ENCODE measurements at regions not wholly inside any gene's neighbourhood (a gene's known extent, or its start where the extent isn't known, plus 50 kb on each side); places are given as distances from the start of the nearest gene placed in this dataset.

DNA sequence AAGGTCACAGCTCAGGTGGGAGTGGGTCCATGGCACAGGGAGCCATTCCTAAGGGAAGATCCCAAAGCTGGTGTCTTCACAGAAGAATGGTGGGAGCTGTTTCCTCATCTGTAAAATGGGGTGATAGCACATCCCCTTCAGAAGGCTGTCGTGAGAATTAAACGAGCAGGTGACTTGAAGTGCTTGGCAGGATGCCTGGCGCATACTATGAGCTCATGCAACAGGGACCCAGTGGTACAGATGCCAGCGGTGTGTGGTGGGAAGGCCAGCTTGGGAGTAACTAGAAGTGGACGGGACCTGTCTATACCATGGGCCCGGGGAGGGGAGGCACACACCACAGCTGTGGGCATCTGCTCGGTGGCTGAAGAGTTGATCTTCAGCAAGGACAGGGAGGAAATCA lies 189.3 kb upstream of the TNRC6C start:
- no peak for DNase-seq

DNA sequence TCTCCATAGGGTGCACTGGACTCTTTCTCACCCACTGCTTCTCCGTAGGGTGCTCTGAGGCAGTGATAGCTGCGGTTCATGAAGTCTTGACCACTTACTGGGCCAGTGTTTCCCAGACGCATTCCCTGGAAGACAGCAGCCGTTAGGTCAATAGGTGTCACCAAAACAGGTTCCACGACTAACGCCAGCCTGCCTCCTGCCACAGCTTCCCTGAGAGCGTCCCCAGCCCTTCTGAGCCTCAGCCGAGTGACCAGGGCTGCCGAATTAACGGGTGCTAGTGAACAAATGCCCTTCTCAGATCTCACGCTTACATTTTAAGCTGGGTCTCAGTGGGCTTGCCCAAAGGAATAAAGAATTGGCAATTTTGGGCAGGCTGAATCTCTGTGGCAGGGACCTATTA lies 188.7 kb upstream of the TNRC6C start:
- DNase-seq, result no peak

DNA sequence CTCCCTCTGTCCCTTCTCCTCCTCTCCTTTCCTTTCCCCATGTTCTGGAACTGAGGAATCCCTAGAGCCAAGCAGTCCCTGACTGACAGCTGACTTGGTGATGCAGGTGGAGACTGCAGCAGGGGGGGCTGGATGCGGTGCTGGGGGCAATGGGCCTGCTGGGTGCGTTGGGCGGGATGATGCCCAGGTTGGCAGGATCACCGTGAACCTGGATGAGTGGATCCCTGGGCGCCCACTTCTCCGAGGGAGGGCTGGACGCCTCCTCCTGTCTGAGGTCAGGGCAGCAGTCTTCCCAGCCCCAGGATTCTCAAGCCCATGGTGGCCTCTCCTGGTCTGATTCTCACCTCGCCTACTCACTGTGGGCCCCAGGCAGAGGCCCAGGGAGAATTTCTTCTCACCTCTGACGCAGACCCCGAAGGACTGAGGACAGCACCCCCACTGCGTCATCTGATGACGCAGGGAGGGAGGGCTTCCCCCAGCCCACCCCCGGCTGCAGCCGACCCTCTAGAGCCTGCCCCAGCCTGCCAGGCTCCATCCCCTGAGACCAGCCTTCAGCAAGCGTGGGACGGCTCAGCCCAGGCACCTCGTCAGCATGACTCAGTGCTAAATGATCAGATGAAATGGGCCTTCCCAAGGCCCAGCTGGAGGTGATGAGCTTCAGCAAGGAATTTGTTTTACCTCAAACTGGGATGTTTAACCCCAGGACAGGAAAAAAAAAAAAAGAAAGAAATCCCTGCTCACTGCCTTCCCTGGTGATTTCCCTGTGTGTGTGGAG lies 188.0 kb upstream of the TNRC6C start:
- no peak for DNase-seq

DNA sequence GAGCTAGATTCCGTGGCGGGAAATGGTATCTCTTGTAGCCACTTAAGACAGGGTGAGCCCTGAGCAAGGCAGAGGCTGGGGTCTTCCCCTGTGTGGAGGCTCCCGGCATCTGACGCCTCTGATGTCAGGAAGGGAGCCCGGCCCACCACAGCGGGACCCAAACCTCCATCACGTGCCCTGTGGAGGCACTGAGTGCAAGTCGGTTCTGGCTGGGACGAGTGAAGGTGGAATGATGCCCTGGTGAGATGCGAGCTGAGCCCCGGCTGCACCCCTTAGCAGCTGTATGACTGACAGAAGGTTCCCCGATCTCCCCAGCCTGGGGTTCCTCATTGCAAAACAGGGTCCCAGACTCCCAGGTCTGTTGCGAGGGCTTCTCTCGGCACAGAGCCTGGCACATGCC lies 187.4 kb upstream of the TNRC6C start:
- no peak for DNase-seq

DNA sequence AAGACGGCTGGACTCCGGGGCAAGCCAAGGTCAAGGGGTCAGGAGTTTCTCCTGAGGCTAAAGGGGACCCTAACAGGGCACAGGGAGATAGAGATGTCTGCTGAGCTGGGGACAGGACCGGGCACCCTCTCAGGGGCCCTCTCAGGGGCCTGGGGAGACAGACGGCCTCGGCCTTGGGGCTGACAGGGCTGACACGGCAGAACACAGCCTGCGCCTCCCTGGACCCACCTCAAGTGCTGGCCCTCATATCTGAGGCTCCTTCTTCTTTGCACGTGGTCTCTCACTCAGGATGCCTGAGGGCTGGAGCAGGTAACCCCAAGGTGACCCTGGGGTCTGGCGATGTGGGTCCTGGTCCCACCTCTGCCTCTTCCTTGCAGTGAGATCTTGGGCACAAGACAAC lies 186.9 kb upstream of the TNRC6C start:
- DNase-seq, result no peak

DNA sequence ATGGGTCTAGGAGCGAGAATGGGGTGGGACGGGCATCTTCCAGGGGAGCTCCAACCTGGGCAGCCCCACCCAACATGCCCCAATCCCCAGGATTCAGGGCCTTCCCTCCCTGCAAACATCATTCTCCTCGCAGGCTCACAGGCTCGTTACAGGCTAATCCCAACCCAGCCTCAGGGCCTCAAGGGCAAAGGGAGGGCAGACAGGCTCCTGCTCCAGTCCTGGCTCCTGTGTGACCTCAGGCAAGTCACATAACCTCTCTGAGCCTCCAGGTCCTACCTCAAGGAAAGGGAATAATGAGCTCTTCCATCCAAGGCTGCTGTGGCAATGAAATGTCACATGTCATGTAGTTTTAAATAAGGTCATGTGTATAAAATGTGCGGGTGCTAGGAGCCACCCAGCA lies 186.5 kb upstream of the TNRC6C start:
- DNase-seq, result no peak

DNA sequence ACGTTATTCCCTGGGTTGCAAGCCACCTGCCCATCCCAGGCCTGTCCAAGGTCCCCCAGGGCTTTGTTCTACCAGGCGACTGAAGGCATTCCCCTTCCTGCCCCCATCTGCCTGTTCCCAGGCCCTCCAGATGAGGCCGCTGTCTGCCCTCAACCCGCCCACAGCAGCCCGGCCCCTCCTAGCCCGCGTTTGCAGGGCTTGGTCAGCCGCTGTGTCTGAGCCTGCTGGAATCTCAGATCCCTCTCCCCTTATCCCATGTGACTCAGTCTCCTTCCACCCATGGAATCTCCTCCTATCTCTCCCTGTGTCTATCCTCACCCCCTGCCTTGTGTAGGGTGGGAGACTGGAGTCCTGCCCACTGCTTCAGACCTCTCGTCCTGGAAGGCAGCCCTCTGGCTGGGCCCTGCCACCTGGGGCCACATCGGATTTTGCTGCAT lies 186.0 kb upstream of the TNRC6C start:
- DNase-seq, result peak; percentile 68

DNA sequence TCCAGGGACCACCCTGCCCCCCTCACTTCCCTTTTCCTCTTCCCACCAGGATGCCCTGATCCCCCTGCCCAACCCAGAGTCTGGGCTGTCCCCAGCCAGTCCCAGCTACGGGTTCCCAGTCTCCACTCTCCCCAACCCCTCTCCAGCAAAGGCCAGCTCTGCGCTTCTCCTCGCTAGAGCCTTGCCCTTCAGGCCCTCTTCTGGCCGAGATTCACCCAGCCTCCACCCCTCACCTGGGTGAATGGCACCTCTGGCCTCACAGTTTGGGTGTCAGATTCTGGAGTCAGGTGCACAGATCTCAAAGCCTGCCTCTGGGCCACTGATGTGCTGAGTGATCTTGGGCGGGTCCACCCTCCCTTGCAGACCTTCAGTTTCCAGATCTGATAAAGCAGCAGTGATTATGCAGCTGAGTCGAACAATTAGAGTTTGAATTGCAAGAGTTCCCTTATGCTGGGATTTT lies 185.6 kb upstream of the TNRC6C start:
- DNase-seq, result no peak

DNA sequence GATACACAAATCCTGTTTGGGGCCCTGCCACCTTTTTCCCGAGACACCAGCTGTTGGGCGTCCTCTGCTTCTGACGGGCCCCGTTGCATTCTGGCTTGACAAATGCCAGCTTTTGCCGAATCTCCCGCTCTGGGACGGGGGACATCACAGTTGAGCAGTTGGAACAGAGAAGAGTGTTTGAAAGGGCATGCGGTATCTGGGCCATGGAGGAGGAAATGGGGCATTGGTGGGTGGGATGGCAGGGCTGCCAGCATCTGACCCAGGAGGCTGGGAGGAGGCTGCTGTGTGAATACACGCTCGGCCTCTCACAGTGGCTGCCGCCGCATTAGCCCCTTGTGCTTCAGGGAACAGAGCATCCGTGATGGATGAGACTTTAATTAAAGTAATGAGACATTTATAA lies 184.3 kb upstream of the TNRC6C start:
- DNase-seq, result no peak

DNA sequence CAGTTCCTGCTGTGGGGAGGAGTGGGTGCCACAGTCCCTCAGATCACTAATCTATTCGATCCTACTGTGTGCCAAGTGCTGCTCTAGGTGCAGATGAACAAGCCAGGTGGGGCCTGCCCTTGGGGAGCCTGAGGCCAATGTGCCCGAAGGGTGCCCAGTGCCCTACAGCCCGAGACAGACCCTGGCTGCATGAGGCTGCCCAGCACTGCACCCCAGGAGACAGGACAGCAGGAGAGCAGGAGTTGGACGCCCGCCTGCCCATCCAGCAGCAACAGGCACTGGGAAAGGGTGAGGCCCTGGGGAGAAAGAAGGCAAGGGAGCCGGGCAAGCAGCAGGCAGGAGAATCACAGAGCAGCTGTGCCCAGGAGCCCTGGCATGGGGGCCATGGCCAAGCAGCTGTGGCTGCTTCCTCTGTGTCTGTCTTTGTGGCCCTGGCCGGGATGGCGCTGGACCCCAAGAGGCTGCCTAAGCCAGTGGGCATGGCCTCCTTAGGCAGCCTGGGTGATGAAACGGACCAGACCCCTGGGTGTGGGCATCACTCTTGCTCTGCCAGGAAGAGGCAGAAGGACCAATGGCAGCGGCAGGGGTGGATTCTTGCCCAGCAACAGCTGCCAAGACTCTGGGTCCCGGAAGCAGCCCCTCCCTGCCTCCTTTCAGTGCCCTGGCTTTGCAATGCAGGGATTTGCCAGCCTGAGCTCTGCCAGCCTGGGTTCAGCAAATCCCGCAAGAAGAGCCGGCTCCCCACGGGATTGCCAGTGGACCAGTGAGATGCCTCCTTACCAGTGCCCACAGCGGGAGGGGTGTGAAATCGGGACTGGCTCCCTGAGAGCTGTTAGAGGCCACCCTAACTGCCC lies 179.6 kb upstream of the TNRC6C start:
- DNase-seq, result no peak

DNA sequence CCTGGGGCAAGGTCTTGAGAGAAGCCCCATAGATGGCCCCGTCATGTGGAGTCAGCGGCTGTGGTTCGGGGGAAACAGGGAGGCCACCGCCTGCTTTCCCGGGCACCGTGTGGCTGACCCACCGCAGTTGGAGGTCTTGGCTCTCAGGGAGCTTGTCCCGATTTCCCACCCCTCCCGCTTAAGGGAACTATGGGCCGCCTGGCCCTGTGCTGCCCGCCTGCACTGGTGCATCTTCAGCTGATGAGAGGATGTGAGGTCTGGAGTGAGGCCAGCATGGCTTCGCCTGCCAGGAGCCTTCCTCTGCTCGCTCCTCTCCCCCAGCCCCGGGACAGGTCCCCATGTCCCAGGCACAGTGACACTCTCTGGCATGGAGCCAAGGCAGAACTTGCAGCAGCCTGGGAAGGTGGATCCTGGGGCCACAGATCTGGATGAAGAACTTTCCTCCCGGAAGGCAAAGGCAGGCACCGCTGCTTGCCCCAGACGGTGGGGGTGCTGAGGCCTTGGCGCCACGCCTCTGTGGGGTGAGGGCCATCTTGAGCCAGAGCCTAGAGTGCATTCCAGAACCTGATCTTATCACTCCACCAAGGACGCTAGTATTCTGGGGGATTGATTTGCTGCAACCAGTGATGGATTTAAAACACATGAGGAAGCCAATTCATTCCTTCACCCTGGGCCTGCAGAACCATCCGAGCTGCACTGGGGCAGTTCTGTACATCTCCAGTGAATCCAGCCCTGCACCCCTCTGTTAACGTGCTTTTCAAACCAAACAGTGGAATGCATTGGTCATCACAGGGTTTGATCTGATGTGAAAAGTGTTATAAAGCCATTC lies 178.6 kb upstream of the TNRC6C start:
- no peak for DNase-seq

DNA sequence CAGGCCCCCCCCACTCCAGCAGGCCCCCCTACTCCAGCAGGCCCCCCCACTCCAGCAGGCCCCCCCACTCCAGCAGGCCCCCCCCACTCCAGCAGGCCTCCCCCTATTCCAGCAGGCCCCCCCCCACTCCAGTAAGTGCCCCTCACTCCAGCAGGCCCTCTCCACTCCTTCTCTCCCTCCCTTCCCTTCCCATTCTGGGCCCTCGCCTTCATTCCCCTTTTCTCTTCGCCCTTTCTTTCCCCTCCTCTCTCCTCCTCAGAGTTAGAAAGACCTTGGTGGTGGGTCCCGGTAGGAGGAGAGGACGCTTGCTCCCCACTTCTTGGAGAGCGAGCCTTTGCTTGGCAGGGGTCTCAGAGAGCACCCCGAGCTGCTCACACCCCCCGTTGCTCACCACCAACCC lies 177.0 kb upstream of the TNRC6C start:
- no peak for DNase-seq

DNA sequence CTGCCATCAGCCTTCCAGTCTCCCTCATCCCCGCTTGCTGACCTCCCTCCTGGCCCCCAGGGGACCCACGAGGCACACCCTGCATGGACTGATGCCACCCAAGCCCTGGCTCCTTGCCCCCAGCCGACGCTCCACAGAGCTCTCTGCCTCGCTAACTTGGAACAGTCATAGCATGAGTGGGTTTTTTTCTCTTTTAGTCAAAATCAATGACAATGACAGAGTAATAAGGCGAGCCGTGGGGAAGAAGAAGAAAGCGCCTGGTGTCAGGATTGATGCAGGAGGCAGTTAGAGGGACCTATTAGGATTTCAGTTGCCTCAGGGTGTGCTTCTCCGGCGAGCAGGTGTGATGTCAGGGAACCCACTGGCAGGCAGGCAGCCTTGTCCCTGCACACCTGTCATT lies 176.3 kb upstream of the TNRC6C start:
- DNase-seq, result peak; percentile 59

DNA sequence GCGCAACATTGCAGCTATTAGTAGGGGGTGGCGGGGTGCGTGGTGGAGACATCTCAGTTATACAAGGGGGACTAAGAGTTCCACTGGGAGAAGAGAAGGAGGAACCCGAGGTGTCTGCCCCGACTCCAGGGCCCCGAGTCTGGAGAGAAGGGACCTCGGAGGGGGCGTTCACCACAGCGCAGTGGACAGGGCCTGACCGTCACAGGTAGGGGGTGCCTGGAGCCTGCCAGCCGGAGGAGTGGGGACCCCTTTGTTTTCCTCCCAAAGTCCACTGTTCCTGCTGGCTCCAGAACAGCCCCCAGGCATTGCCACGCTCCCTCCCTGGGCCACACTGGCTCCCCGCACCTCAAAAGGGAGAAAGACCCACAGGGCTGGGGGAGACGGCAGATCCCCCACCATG lies 175.9 kb upstream of the TNRC6C start:
- no peak for DNase-seq

DNA sequence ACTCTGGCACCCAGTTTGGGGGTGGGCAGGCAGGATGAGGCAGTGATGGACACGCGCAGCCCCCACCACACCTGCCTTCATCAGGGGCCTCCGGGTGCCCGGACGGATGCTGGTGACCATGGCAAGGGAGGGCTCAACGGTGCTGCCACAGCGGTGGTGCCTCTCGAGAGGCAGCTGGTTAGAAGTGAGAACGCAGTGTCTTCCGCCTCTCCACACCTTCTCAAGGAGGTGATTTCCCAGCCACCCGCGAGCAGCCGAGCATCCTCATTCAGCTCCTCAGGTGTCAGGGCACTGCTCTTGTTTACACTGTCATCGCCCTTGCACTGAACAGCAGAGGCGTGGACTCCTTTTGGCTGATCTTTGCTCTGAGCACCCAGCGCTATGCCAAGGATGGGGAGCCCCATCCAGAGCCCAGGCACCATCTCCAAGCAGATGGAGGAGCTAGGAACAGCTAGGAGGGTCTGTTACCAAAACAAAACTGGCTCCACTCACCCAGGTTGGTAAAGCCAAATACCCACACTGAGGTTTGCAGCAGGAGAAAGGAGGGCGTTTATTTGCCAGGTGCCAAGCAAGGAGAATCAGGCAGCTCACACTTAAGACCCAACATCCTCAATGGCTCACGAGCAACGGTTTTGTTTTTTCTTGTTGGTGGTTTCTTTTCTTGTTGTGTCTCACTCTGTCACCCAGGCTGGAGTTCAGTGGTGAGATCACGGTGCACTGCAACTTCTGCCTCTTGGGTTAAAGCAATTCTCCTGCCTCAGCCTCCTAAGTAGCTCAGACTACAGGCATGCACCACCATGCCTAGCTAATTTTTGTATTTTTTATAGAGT lies 174.3 kb upstream of the TNRC6C start:
- peak; percentile 77 for DNase-seq

DNA sequence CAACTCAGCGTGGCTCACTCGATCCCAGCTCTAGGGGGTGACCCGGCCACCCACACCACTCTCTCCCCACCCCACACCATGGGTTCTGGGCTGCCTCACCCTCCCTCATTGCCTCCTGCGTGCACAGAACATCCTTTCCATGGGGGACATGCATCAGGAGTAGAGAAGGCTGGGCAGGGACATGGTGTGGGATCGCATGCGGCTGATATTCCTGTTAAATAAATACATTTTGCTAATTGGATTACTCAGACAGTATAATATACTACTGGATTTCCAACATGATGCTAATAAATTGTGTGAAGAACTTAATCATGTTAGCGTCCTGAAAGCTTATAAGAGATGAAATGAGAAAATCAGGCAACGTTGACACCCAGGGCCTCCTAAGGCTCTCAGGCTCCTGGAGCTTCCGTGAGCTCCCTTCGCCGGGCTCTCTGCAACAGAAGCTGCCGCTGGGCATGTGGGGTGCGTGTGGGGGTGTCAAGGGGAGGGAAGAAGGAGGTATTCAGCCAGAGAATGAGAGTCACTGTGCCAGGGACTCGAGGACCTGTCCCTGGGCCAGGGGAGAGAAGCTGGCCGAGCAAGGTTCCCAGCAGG lies 173.1 kb upstream of the TNRC6C start:
- DNase-seq, result no peak

DNA sequence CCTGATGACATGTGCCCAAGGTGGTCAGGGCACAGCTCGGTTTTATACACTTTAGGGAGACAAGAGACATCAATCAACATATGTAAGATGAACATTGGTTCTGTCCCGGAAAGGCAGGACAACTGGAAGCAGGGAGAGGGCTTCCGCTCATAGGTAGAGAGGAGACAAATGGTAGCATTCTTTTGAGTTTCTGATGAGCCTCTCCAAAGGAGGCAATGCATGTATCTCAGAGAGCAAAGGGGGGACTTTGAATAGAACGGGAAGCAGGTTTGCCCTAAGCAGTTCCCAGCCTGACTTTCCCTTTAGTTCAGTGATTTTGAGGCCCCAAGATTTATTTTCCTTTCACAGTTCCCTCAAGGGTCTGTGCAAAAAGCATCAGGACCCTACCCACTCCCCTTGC lies 172.4 kb upstream of the TNRC6C start:
- DNase-seq, result no peak

DNA sequence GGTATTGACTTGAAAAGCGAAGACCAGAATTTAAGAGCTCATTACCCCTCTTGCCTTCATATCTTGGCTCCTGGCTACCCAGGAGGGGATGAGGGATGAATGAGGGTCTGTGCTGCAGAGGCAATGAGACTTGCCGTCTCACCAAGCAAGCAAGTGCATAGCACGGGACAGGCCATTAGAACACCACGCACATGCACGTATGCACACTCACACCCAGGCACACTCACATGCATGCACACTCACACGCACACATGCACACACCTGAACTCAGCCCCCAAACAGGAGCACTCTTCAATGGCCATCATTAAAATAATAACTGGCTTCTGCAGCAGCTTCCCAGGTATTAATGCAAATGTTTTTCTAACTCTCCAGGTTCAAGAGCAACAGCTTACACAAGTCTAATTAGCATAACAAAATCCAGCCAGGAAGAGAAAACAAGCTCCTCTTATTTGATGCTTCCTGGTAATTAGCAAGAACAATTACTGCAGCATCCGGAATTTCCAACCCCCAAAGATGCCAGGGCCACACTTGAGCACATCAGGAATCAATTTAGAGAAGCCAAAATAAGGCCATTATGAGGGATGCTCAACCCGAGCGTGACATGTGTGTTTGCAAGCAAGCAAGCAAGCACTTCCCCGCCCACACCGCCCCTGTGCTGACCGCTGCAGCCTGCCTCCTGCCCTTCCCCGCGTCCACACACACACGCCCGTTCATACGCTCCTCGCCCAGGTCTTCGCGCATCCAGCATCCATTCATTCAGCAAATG lies 171.6 kb upstream of the TNRC6C start:
- DNase-seq, result no peak

DNA sequence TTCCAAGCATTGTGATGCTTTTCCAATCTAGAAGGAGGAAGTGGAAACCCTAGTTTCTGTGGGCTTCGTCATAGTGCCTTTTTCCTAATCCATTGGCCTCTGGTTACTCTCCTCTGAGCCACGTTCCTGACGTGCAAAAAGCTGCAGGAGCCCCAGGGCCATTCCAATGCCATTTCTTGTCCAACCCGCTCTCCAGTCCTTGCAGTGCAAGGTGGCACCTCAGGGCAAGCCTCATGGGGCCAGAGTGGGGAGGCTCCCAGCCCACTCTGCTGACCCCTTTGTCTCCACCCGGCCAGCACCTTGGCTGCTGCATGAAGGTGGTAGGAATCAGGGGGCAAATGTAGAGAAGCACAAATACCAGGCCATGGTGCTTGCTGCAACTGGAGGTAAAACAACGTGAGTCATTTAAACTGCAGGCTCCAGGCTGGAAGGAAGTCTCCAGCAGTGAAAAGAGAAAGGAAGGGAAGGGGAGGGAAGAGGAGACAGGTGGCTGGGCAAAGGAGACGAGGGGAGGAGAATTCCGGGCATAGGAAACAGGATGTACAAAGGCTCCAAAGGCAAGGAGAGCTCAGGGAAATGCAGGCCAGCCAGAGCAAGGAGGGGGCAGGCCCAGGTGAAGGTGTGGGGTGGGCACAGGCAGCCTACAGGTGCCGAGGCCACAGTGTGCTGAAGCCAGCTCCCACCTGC lies 168.2 kb upstream of the TNRC6C start:
- no peak for DNase-seq

DNA sequence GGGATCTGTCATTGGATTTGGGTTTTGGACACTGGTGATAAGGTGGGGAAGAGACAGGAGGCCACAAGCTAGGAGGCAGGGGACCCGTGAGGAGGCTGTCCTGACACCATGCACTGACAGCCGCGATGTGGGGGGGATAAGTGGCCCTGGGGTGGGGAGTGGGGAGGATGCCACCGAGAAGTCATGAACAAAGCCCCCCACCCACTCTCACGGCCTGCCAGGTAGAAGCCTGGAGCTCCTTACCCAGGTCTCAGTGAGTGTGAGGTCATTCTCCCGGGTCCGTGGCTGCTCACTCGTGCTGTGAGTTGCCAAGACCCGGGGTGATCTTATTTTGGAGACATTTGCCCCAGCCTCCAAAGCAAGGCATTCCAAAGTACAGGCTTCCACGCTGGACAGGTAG lies 165.9 kb upstream of the TNRC6C start:
- DNase-seq, result no peak

All from activated CD4-positive, alpha-beta T cell treated with anti-CD3 and anti-CD28 coated beads, Interleukin-2, Interleukin-6, amounts not matched to agents 100 ng/mL and 50 ng/mL, durations not matched to agents 16 hours and 8 hours (primary cell).